RWPE1 (cell line): ENCODE measurements at regions not wholly inside any gene's neighbourhood (a gene's known extent, or its start where the extent isn't known, plus 50 kb on each side); places are given as distances from the start of the nearest gene placed in this dataset.
"Not testable (repeated sequence)": the region's sequence is repeated elsewhere in the genome, so short reads cannot be mapped to it uniquely, and the experiment has no call there.

ENCODE experiments used
- CTCF ChIA-PET: fragments of 350-600 bp; sonication (Branson Sonifier 250); formaldehyde crosslinking; extraction: SDS; loops from one replicate; lab custom pipeline; 2021; lab: Yijun Ruan, JAX
- POLR2A ChIA-PET: fragments of 400-600 bp; formaldehyde crosslinking; extraction: SDS; loops from one replicate; lab custom pipeline; 2020; ENCODE audit warnings: antibody characterized with exemption; ENCODE audit not compliant: low non-redundant PET; lab: Yijun Ruan, JAX
- DNase-seq: peaks from one replicate; pipeline ENCODE4 v3.0.0; 2012; ENCODE audit warnings: low spot score
- H3K27ac ChIP-seq: fragments of 450-650 bp; 2 replicates; pipeline ENCODE4 v1.5.1; 2017
- TF ChIP-seq, protein P1 (sequence below): fragments of 450-650 bp; conservative IDR thresholded peaks from 2 replicates; pipeline ENCODE4 v1.5.1; 2017; ENCODE audit warnings: low read depth, mild to moderate bottlenecking

DNA sequence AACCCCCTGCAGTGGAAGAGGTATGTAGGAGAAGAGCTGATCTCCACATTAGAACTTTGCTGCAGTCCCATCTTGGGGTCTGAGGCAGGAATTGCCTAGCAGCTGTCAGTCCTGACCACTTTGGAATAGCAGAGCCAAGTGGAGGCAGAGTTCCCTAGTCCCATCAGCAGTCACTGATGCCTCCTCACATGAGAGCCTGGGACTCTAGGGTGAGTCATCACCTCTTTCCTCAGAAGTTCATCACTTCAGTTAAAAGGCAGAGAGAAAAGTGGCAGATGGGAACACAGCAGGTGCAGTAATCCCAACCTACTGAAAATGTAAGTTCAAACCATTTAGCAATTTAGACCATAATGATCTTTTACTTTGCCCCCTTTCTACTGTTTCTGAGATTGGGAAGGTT, 73.9 kb upstream of the MED14 start:
- TF ChIP-seq, protein P1, sequence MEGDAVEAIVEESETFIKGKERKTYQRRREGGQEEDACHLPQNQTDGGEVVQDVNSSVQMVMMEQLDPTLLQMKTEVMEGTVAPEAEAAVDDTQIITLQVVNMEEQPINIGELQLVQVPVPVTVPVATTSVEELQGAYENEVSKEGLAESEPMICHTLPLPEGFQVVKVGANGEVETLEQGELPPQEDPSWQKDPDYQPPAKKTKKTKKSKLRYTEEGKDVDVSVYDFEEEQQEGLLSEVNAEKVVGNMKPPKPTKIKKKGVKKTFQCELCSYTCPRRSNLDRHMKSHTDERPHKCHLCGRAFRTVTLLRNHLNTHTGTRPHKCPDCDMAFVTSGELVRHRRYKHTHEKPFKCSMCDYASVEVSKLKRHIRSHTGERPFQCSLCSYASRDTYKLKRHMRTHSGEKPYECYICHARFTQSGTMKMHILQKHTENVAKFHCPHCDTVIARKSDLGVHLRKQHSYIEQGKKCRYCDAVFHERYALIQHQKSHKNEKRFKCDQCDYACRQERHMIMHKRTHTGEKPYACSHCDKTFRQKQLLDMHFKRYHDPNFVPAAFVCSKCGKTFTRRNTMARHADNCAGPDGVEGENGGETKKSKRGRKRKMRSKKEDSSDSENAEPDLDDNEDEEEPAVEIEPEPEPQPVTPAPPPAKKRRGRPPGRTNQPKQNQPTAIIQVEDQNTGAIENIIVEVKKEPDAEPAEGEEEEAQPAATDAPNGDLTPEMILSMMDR = no peak
- CTCF ChIA-PET = no interaction called here
- DNase-seq = no peak
- no peak overlapping the region for H3K27ac ChIP-seq
- POLR2A ChIA-PET = no interaction called here

DNA sequence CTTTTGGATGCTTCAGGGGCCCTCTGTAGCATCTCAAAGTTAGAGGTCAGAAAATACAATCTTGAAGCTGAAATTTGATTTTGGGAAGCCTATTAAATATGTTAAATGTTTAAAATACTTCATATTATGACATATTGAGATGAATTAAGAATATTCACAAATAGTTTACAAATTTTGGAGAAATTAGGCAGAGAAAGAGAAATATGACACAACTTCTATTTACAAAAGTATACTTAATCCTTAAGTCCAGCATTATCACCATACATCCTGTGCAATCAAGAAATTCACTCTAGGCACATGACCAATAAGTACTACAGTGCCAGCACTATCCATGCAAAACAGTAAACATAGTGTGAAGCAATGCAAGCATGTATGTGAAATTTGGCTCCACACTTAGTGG, 79.7 kb upstream of the MED14 start:
- CTCF ChIA-PET, H3K27ac ChIP-seq, DNase-seq, POLR2A ChIA-PET: not testable (repeated sequence)

GRCh38 chrX:40816906-40817305, 81.6 kb upstream of the MED14 start:
- DNase-seq = no peak
- H3K27ac ChIP-seq = no peak overlapping the region
- ChIA-PET POLR2A (no interaction called here), CTCF (interaction anchor here (0.7 kb wide), 1 partner anchor 104 kb away, joined by 3 read pairs; no protein-coding TSS in a partner anchor)
- TF ChIP-seq, protein P1 = no peak

DNA sequence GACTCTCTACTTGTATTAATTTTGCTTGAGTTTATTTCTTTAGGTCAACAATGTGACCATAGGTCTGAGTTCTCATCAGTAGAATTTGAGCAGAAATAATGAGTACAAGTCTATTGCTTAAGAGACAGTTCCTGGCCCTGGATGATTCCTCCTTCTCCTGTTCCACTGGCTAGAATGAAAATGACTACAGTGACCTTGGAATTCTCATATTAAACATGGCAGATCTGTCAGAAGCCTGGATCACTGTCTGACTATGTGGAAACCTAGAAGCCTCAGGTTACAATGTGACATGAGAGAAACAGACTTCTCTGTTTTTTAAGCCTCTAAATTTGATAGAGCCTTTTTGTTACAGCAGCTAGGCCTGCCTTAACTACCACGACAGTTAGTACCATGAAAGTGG, 82.9 kb upstream of the MED14 start:
- CTCF ChIA-PET = no interaction called here

DNA sequence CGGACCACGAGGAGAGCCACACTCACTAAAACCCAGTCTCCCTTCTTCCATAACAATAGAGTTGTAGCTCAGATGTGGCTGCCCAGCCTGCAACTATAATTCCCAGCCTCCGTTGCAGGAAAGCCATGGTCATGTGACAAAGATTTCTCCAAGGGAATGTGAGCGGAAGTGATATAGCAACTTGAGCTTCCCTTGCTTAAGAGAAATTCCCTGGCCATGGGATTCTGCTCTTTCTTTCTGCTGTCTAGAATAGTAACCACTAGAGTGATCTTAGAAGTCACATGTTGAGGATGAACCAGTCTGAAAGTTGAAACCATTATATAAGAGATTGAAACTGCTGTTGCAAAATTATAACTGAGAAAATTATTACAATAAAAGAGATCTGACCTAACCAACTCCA, 86.4 kb upstream of the MED14 start:
- no peak for DNase-seq
- H3K27ac ChIP-seq = no peak overlapping the region
- TF ChIP-seq, protein P1 = no peak
- ChIA-PET CTCF (no interaction called here), POLR2A (no interaction called here)

More for the DNA sequence above, 82.9 kb upstream of the MED14 start:
- no peak overlapping the region for H3K27ac ChIP-seq
- POLR2A ChIA-PET = no interaction called here
- no peak for DNase-seq
- TF ChIP-seq, protein P1 = no peak

DNA sequence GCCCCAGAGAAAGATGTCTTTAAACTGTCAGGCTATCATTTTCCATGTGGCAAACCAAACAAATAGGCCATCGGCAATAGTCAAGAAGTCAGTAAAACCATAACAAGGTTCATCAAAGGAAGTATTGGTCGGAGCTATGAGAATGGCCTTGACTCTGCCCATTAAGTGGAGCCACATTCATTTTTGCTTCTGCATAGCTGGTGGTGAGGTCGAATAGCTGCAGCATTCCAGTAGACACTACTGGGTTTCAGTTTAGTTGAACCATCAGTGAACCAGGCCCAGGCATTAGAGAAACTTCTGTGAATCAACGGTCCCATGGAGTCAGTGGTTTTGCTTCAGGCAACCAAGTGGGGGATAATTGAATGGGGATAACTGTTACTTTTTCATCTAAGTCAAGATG, 92.0 kb upstream of the MED14 start:
- ChIA-PET CTCF (no interaction called here), POLR2A (no interaction called here)
- H3K27ac ChIP-seq = no peak overlapping the region
- DNase-seq = no peak
- TF ChIP-seq, protein P1 = no peak

GRCh38 chrX:40831750-40832149, 96.4 kb upstream of the MED14 start:
- POLR2A ChIA-PET = no interaction called here
- TF ChIP-seq, protein P1 = no peak
- DNase-seq = no peak
- CTCF ChIA-PET = no interaction called here
- no peak overlapping the region for H3K27ac ChIP-seq
